ENCODE measurements at regions not wholly inside any gene's neighbourhood (a gene's known extent, or its start where the extent isn't known, plus 50 kb on each side); places are given as distances from the start of the nearest gene placed in this dataset.

- no peaks in the 10 kb centered on the region for H3K4me1 ChIP-seq (ENCODE audit: insufficient read depth, low read length)
- no peaks in the 10 kb centered on the region for H3K79me2 ChIP-seq (ENCODE audit: insufficient read depth, low read length)
- peaks cover 3% of the 10 kb centered on the region for H3K9me3 ChIP-seq (ENCODE audit: low read depth, low read length)
- no peak for DNase-seq (ENCODE audit: insufficient read length, low spot score, missing footprints)
- H3K27me3 ChIP-seq (ENCODE audit: insufficient read depth, low read length): no peaks in the 10 kb centered on the region
- no peak overlapping the region for H3K4me2 ChIP-seq (ENCODE audit: insufficient read depth, low read length)
- H4K20me1 ChIP-seq (ENCODE audit: insufficient read depth, low read length): no peaks in the 10 kb centered on the region
- H2AFZ ChIP-seq (ENCODE audit: low read length): no peak overlapping the region
- no peak overlapping the region for H3K27ac ChIP-seq (ENCODE audit: low read depth, low read length)
- no peak for TF ChIP-seq CTCF (IDR thresholded peaks at IDR 0.05; ENCODE audit: extremely low read depth, low read depth, low read length)
- no peaks in the 10 kb centered on the region for H3K36me3 ChIP-seq (ENCODE audit: insufficient read depth, low read length)
- H3K4me3 ChIP-seq (ENCODE audit: insufficient read depth, low read length): no peak overlapping the region
These were observed 473.5 kb upstream of the MYT1L start for GRCh38 chr2:2804528-2804927.

- H3K4me2 ChIP-seq (ENCODE audit: insufficient read depth, low read length): no peak overlapping the region
- no peak overlapping the region for H3K27ac ChIP-seq (ENCODE audit: low read depth, low read length)
- no peaks in the 10 kb centered on the region for H3K79me2 ChIP-seq (ENCODE audit: insufficient read depth, low read length)
- no peak for DNase-seq (ENCODE audit: insufficient read length, low spot score, missing footprints)
- no peaks in the 10 kb centered on the region for H3K36me3 ChIP-seq (ENCODE audit: insufficient read depth, low read length)
- peaks cover 7% of the 10 kb centered on the region for H3K9me3 ChIP-seq (ENCODE audit: low read depth, low read length)
- H3K27me3 ChIP-seq (ENCODE audit: insufficient read depth, low read length): no peaks in the 10 kb centered on the region
- H4K20me1 ChIP-seq (ENCODE audit: insufficient read depth, low read length): no peaks in the 10 kb centered on the region
- H3K4me3 ChIP-seq (ENCODE audit: insufficient read depth, low read length): no peak overlapping the region
- H3K4me1 ChIP-seq (ENCODE audit: insufficient read depth, low read length): no peaks in the 10 kb centered on the region
- no peak for TF ChIP-seq CTCF (IDR thresholded peaks at IDR 0.05; ENCODE audit: extremely low read depth, low read depth, low read length)
- H2AFZ ChIP-seq (ENCODE audit: low read length): no peak overlapping the region
These were observed 470.4 kb upstream of the MYT1L start for GRCh38 chr2:2801458-2801857.

GRCh38 chr2:2800697-2801096 lies 469.6 kb upstream of the MYT1L start:
- Histone ChIP-seq H3K79me2 (ENCODE audit: insufficient read depth, low read length) (no peaks in the 10 kb centered on the region), H3K27ac (ENCODE audit: low read depth, low read length) (no peak overlapping the region), H3K27me3 (ENCODE audit: insufficient read depth, low read length) (no peaks in the 10 kb centered on the region), H3K4me2 (ENCODE audit: insufficient read depth, low read length) (no peak overlapping the region), H3K9me3 (ENCODE audit: low read depth, low read length) (peaks cover 7% of the 10 kb centered on the region), H3K36me3 (ENCODE audit: insufficient read depth, low read length) (no peaks in the 10 kb centered on the region), H3K4me1 (ENCODE audit: insufficient read depth, low read length) (no peaks in the 10 kb centered on the region), H4K20me1 (ENCODE audit: insufficient read depth, low read length) (no peaks in the 10 kb centered on the region), H2AFZ (ENCODE audit: low read length) (no peak overlapping the region), H3K4me3 (ENCODE audit: insufficient read depth, low read length) (no peak overlapping the region)
- DNase-seq (ENCODE audit: insufficient read length, low spot score, missing footprints): no peak
- TF ChIP-seq CTCF (IDR thresholded peaks at IDR 0.05; ENCODE audit: extremely low read depth, low read depth, low read length): no peak

GRCh38 chr2:2800001-2800400 lies 468.9 kb upstream of the MYT1L start:
- no peak for TF ChIP-seq CTCF (IDR thresholded peaks at IDR 0.05; ENCODE audit: extremely low read depth, low read depth, low read length)
- Histone ChIP-seq H3K4me3 (ENCODE audit: insufficient read depth, low read length) (no peak overlapping the region), H3K9me3 (ENCODE audit: low read depth, low read length) (peaks cover 7% of the 10 kb centered on the region), H3K27me3 (ENCODE audit: insufficient read depth, low read length) (no peaks in the 10 kb centered on the region), H3K79me2 (ENCODE audit: insufficient read depth, low read length) (no peaks in the 10 kb centered on the region), H3K27ac (ENCODE audit: low read depth, low read length) (no peak overlapping the region), H3K4me2 (ENCODE audit: insufficient read depth, low read length) (no peak overlapping the region), H3K36me3 (ENCODE audit: insufficient read depth, low read length) (no peaks in the 10 kb centered on the region), H3K4me1 (ENCODE audit: insufficient read depth, low read length) (no peaks in the 10 kb centered on the region), H2AFZ (ENCODE audit: low read length) (no peak overlapping the region), H4K20me1 (ENCODE audit: insufficient read depth, low read length) (no peaks in the 10 kb centered on the region)
- DNase-seq (ENCODE audit: insufficient read length, low spot score, missing footprints): no peak

Measured in osteoblast (primary cell).